Osteoblast (primary cell): ENCODE measurements at regions not wholly inside any gene's neighbourhood (a gene's known extent, or its start where the extent isn't known, plus 50 kb on each side); places are given as distances from the start of the nearest gene placed in this dataset.
"Not testable (repeated sequence)": the region's sequence is repeated elsewhere in the genome, so short reads cannot be mapped to it uniquely, and the experiment has no call there.

Experiments used
- DNase-seq: peaks from one replicate; pipeline ENCODE4 v3.0.0; 2011; ENCODE audit warnings: low spot score, mixed read lengths; ENCODE audit not compliant: insufficient read length; ENCODE audit errors: missing footprints
- H2AFZ ChIP-seq: 2 replicates; pipeline ENCODE4 v1.6.0; 2011; ENCODE audit warnings: mild to moderate bottlenecking, low read length
- H3K27ac ChIP-seq: 2 replicates; pipeline ENCODE4 v1.5.1; 2011; ENCODE audit warnings: mild to moderate bottlenecking, low read depth, low read length, moderate library complexity
- H3K27me3 ChIP-seq: 2 replicates; pipeline ENCODE4 v1.6.0; 2012; ENCODE audit warnings: mild to moderate bottlenecking, control low read depth, inconsistent platforms, low read length, moderate library complexity; ENCODE audit not compliant: insufficient read depth
- H3K36me3 ChIP-seq: 2 replicates; pipeline ENCODE4 v1.5.1; 2011; ENCODE audit warnings: mild to moderate bottlenecking, low read length, control low read depth, moderate library complexity; ENCODE audit not compliant: insufficient read depth
- H3K4me1 ChIP-seq: 2 replicates; pipeline ENCODE4 v1.5.1; 2011; ENCODE audit warnings: mild to moderate bottlenecking, low read length, control low read depth, moderate library complexity; ENCODE audit not compliant: insufficient read depth
- H3K4me2 ChIP-seq: 2 replicates; pipeline ENCODE4 v1.6.0; 2011; ENCODE audit warnings: mild to moderate bottlenecking, low read length; ENCODE audit not compliant: insufficient read depth
- H3K4me3 ChIP-seq: fragments of 200-600 bp; sonication (generic); 3 replicates; pipeline ENCODE4 v1.5.1; 2012; ENCODE audit warnings: mild to moderate bottlenecking, low read length, inconsistent platforms; ENCODE audit not compliant: insufficient read depth
- H3K79me2 ChIP-seq: 2 replicates; pipeline ENCODE4 v1.6.0; 2012; ENCODE audit warnings: mild to moderate bottlenecking, low read length, control low read depth, inconsistent platforms; ENCODE audit not compliant: insufficient read depth
- H3K9me3 ChIP-seq: 2 replicates; pipeline ENCODE4 v1.5.1; 2011; ENCODE audit warnings: low read depth, low read length, control low read depth
- H4K20me1 ChIP-seq: 2 replicates; pipeline ENCODE4 v1.6.0; 2012; ENCODE audit warnings: mild to moderate bottlenecking, low read length, control low read depth; ENCODE audit not compliant: insufficient read depth
- TF ChIP-seq, protein P1 (sequence below): IDR thresholded peaks from 2 replicates; pipeline ENCODE4 v1.5.1; 2011; ENCODE audit warnings: mild to moderate bottlenecking, low read depth, low read length, moderate library complexity; ENCODE audit errors: extremely low read depth

DNA sequence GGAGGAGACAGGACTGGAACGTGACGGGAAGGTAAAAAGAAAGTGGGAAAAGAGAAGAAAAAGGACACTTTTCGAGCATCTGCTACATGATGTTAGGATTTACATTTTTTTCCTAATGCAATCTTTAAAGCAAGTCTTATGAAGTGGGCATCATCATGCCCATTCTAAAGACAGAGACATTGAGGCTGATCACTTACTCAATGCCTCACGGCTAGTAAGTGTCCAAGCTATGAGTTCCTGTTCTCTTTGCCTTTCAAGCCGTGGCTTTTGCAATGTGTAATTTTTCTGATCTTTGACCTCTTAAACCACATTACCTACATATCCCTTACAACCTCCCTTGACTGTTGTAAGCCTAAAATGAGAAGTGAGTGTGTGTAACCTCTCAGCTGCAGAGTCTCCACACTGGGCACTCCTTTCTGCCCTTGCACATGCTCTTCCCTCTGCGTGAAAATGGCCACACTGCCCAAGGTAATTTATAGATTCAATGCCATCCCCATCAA lies 649.2 kb downstream of the RNF144A start:
- Histone ChIP-seq H3K9me3 (no peaks in the 10 kb centered on the region), H3K79me2 (no peaks in the 10 kb centered on the region), H3K4me2 (no peak overlapping the region), H3K36me3 (no peaks in the 10 kb centered on the region), H3K27ac (no peak overlapping the region), H3K4me3 (no peak overlapping the region), H2AFZ (no peak overlapping the region), H4K20me1 (no peaks in the 10 kb centered on the region), H3K4me1 (no peaks in the 10 kb centered on the region), H3K27me3 (no peaks in the 10 kb centered on the region)
- no peak for DNase-seq
- TF ChIP-seq, protein P1, sequence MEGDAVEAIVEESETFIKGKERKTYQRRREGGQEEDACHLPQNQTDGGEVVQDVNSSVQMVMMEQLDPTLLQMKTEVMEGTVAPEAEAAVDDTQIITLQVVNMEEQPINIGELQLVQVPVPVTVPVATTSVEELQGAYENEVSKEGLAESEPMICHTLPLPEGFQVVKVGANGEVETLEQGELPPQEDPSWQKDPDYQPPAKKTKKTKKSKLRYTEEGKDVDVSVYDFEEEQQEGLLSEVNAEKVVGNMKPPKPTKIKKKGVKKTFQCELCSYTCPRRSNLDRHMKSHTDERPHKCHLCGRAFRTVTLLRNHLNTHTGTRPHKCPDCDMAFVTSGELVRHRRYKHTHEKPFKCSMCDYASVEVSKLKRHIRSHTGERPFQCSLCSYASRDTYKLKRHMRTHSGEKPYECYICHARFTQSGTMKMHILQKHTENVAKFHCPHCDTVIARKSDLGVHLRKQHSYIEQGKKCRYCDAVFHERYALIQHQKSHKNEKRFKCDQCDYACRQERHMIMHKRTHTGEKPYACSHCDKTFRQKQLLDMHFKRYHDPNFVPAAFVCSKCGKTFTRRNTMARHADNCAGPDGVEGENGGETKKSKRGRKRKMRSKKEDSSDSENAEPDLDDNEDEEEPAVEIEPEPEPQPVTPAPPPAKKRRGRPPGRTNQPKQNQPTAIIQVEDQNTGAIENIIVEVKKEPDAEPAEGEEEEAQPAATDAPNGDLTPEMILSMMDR: no peak

DNA sequence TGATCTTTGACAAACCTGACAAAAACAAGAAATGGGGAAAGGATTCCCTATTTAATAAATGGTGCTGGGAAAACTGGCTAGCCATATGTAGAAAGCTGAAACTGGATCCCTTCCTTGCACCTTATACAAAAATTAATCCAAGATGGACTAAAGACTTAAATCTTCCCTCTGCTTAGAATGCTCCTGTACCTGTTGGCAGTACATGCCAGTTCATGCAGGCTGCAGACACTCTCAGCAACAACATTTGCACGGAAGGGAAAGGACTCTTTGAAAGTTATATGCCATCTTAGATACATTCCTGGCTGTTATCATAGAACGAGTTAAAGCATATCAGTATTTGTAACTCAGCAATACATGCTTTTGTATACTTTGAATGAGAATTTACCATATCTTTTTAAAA lies 649.9 kb downstream of the RNF144A start:
- H3K27me3 ChIP-seq, H3K36me3 ChIP-seq, DNase-seq, H2AFZ ChIP-seq, H3K79me2 ChIP-seq, H3K4me3 ChIP-seq, H3K4me1 ChIP-seq, H3K9me3 ChIP-seq, H3K4me2 ChIP-seq, H4K20me1 ChIP-seq, H3K27ac ChIP-seq: not testable (repeated sequence)

DNA sequence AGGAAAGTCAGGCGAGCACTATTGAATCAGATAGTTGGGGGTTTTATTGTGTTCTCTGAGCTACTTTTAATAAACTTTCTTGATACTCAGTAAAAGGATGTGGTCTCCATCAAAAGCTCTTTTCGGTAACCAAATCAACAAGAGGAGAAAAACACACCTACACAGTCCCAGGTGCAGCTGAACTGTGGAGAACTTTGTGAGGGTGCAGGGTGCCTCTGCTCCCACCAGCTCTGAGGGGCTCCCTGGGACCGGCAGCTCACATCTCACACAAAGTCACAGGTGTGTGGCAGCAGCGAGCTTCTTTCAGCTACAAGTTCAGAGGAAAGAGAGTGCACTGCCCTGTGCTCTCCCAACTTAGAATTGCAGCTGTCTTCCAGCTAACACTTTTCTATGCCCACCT lies 650.4 kb downstream of the RNF144A start:
- Histone ChIP-seq H3K4me1 (no peaks in the 10 kb centered on the region), H3K27me3 (no peaks in the 10 kb centered on the region), H3K9me3 (no peaks in the 10 kb centered on the region), H3K36me3 (no peaks in the 10 kb centered on the region), H2AFZ (no peak overlapping the region), H3K79me2 (no peaks in the 10 kb centered on the region), H3K4me3 (no peak overlapping the region), H4K20me1 (no peaks in the 10 kb centered on the region), H3K27ac (no peak overlapping the region), H3K4me2 (no peak overlapping the region)
- TF ChIP-seq, protein P1: no peak
- no peak for DNase-seq

DNA sequence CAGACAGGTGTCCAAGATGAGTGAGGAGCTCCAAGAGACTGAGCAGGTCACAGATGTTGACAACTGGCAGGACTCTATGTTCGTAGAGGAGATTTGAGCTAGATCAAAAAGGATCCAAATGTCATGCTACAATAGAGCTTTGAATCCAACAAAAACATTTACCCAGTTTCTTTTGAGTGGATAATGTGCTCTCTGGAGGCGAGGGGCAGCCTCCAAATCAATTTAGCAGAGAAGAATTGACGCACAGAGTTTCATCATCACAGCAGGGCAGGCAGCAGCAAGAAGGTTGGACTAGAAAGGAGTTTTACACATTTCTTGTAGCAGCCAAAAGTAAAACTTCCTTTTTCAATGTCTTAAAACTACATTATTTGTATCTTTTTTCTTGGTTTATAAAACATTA lies 653.0 kb downstream of the RNF144A start:
- TF ChIP-seq, protein P1: no peak

More for the DNA sequence above, 653.0 kb downstream of the RNF144A start:
- Histone ChIP-seq H3K4me1 (no peaks in the 10 kb centered on the region), H4K20me1 (no peaks in the 10 kb centered on the region), H3K79me2 (no peaks in the 10 kb centered on the region), H3K27me3 (no peaks in the 10 kb centered on the region), H2AFZ (no peak overlapping the region), H3K4me2 (no peak overlapping the region), H3K36me3 (no peaks in the 10 kb centered on the region), H3K27ac (no peak overlapping the region), H3K4me3 (no peak overlapping the region), H3K9me3 (no peaks in the 10 kb centered on the region)
- DNase-seq: no peak
